ENCODE measurements at regions not wholly inside any gene's neighbourhood (a gene's known extent, or its start where the extent isn't known, plus 50 kb on each side); places are given as distances from the start of the nearest gene placed in this dataset.

GRCh38 chr5:113909782-113910181 is 396.3 kb downstream of the YTHDC2 start:
- DNase-seq (ENCODE audit: low spot score), result no peak
- TF ChIP-seq CTCF (IDR thresholded peaks at IDR 0.05; ENCODE audit: extremely low read depth, missing control alignments), result no peak

- DNase-seq (ENCODE audit: low spot score), result no peak
- no peak for TF ChIP-seq CTCF (IDR thresholded peaks at IDR 0.05; ENCODE audit: extremely low read depth, missing control alignments)
Measured at GRCh38 chr5:113917997-113918396, 404.5 kb downstream of the YTHDC2 start.

DNA sequence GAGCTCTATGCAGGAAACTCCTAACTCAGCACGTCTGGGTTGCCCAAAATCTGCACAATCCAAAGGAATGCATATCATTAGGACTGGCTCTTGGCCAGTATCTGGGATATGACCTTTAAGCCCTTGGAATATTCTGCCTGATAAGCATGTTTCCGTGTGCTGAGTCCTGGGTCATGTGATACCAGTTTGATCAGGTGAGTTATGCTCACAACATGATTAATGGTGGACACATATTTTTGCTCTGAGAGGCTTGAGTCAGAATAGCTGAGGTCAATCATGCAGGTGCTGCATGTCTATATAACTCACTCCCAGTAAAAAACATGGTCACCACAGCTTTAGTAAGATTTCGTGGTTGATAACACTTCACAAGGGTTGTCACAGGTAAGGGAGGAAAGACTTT is 408.8 kb downstream of the YTHDC2 start:
- no peak for DNase-seq (ENCODE audit: low spot score)
- no peak for TF ChIP-seq CTCF (IDR thresholded peaks at IDR 0.05; ENCODE audit: extremely low read depth, missing control alignments)

DNA sequence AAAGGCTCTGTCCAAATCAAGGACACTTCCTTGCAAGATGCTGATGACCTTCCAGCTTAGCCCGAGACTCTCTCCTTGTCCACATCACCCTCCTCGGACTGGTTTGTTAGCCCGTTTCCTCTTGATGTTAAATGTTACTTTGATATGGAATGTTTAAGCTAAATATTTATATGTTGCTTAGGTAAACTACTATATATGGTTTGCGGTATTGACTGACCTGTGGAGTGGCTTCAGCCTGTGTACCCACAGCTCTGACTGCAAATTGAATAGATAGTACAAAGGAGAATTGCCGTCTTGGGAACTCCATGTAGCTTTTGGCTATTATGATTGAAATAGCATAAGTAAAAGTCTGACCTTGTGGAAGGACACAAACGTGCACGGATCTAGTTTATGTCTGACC is 422.0 kb downstream of the YTHDC2 start:
- no peak for DNase-seq (ENCODE audit: low spot score)
- TF ChIP-seq CTCF (IDR thresholded peaks at IDR 0.05; ENCODE audit: extremely low read depth, missing control alignments), result no peak

GRCh38 chr5:113937301-113937700 is 423.8 kb downstream of the YTHDC2 start:
- DNase-seq (ENCODE audit: low spot score), result no peak
- no peak for TF ChIP-seq CTCF (IDR thresholded peaks at IDR 0.05; ENCODE audit: extremely low read depth, missing control alignments)

GRCh38 chr5:113939988-113940387 is 421.9 kb upstream of the KCNN2 start:
- no peak for DNase-seq (ENCODE audit: low spot score)
- TF ChIP-seq CTCF (IDR thresholded peaks at IDR 0.05; ENCODE audit: extremely low read depth, missing control alignments), result no peak

- TF ChIP-seq CTCF (IDR thresholded peaks at IDR 0.05; ENCODE audit: extremely low read depth, missing control alignments), result no peak
- DNase-seq (ENCODE audit: low spot score), result no peak
Measured at GRCh38 chr5:113950186-113950585, 411.7 kb upstream of the KCNN2 start.

All from GM20000 (cell line).